ENCODE measurements at regions not wholly inside any gene's neighbourhood (a gene's known extent, or its start where the extent isn't known, plus 50 kb on each side); places are given as distances from the start of the nearest gene placed in this dataset.

DNA sequence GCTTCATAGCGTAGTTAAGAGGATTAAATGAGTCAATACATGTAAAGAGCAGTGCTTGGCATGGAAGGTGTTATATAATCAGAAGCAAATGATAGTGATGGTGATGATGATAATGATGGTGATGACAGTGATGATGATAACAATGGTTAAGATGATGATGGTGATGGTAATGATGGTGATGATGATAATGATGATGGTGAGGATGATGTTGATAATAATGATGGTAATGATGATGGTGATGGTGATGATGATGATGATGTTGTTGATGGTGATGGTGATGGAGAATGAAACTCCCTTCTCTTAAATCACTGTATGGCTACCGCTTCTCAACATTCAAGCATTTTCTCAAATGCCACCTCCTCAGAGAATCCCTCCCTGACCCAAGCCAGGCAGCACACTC is 190.5 kb downstream of the TMEM132E start:
- CTCF ChIA-PET: interaction anchor here (1.2 kb wide), 1 partner anchor 17 kb away, joined by 3 read pairs; no protein-coding TSS in a partner anchor

DNA sequence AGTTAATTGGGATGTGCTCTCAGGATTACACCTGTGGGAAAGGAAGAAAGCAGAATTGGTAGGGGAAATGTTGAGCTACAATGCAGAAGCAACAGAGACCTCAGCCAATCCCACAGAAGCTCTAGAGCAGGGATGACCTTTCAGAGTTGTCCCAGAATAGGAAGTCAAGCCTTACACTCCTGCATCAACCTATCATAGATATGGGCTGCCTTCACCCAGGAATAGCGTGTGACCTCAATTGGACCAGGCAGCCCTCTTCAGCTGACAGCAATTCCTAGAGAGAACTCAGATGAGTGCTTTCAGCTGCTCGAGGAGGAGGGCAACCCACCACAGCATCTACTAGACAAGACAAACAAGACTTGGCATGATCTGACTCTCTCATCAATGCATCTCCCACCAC is 189.7 kb downstream of the TMEM132E start:
- Mint-ChIP-seq H3K4me3 (ENCODE audit: unreplicated experiment) (no peak overlapping the region), H3K27me3 (ENCODE audit: insufficient read depth, unreplicated experiment) (no peaks in the 10 kb centered on the region), H3K9me3 (ENCODE audit: unreplicated experiment) (peaks cover 34% of the 10 kb centered on the region), H3K27ac (ENCODE audit: low read depth, unreplicated experiment) (no peak overlapping the region), H3K36me3 (ENCODE audit: insufficient read depth, unreplicated experiment) (no peaks in the 10 kb centered on the region), H3K4me1 (ENCODE audit: insufficient read depth, unreplicated experiment) (no peaks in the 10 kb centered on the region)
- TF ChIP-seq, protein P1, sequence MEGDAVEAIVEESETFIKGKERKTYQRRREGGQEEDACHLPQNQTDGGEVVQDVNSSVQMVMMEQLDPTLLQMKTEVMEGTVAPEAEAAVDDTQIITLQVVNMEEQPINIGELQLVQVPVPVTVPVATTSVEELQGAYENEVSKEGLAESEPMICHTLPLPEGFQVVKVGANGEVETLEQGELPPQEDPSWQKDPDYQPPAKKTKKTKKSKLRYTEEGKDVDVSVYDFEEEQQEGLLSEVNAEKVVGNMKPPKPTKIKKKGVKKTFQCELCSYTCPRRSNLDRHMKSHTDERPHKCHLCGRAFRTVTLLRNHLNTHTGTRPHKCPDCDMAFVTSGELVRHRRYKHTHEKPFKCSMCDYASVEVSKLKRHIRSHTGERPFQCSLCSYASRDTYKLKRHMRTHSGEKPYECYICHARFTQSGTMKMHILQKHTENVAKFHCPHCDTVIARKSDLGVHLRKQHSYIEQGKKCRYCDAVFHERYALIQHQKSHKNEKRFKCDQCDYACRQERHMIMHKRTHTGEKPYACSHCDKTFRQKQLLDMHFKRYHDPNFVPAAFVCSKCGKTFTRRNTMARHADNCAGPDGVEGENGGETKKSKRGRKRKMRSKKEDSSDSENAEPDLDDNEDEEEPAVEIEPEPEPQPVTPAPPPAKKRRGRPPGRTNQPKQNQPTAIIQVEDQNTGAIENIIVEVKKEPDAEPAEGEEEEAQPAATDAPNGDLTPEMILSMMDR (IDR thresholded peaks at IDR 0.05; ENCODE audit: unreplicated experiment): no peak
- ChIA-PET POLR2A (no interaction called here), CTCF (no interaction called here)
- no peak for DNase-seq (ENCODE audit: unreplicated experiment)
- BruUV-seq (replicated peaks): no TSS peak
- intact Hi-C loops (cut with micrococcal nuclease): no loop called here

More for the DNA sequence above, 190.5 kb downstream of the TMEM132E start:
- intact Hi-C loops (cut with micrococcal nuclease): no loop called here
- H3K9me3 Mint-ChIP-seq (ENCODE audit: unreplicated experiment): peaks cover 36% of the 10 kb centered on the region
- H3K4me3 Mint-ChIP-seq (ENCODE audit: unreplicated experiment): no peak overlapping the region
- POLR2A ChIA-PET: no interaction called here
- H3K27ac Mint-ChIP-seq (ENCODE audit: low read depth, unreplicated experiment): no peak overlapping the region
- TF ChIP-seq, protein P1 (IDR thresholded peaks at IDR 0.05; ENCODE audit: unreplicated experiment): no peak
- H3K4me1 Mint-ChIP-seq (ENCODE audit: insufficient read depth, unreplicated experiment): no peaks in the 10 kb centered on the region
- no peaks in the 10 kb centered on the region for H3K27me3 Mint-ChIP-seq (ENCODE audit: insufficient read depth, unreplicated experiment)
- BruUV-seq (replicated peaks): no TSS peak
- no peak for DNase-seq (ENCODE audit: unreplicated experiment)
- no peaks in the 10 kb centered on the region for H3K36me3 Mint-ChIP-seq (ENCODE audit: insufficient read depth, unreplicated experiment)

DNA sequence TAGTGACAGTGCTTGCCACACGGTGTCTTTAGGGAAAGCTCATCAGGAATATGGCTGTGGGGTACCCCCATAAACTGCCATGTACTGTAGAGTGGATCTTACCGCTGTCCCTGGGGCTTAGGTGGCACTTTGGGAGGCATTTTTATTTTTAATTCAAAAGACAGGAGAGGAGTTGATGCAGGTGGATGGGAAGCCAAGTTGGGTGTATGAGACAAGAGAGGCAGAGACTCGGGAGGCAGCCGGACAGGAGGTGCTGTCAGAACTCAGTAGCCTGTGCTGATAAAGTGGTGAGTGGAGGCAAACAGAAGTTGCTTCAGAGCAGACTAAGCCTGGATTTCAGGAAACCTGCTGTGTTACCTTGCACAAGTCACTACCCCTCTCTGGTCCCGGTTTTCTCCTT is 185.9 kb downstream of the TMEM132E start:
- Mint-ChIP-seq H3K27ac (ENCODE audit: low read depth, unreplicated experiment) (no peak overlapping the region), H3K4me1 (ENCODE audit: insufficient read depth, unreplicated experiment) (no peaks in the 10 kb centered on the region), H3K4me3 (ENCODE audit: unreplicated experiment) (no peak overlapping the region), H3K9me3 (ENCODE audit: unreplicated experiment) (peaks cover 45% of the 10 kb centered on the region), H3K36me3 (ENCODE audit: insufficient read depth, unreplicated experiment) (no peaks in the 10 kb centered on the region), H3K27me3 (ENCODE audit: insufficient read depth, unreplicated experiment) (no peaks in the 10 kb centered on the region)
- intact Hi-C loops (cut with micrococcal nuclease): no loop called here
- TF ChIP-seq, protein P1 (IDR thresholded peaks at IDR 0.05; ENCODE audit: unreplicated experiment): no peak
- ChIA-PET POLR2A (no interaction called here), CTCF (no interaction called here)
- no TSS peak for BruUV-seq (replicated peaks)
- no peak for DNase-seq (ENCODE audit: unreplicated experiment)

- H3K36me3 Mint-ChIP-seq (ENCODE audit: insufficient read depth, unreplicated experiment): no peaks in the 10 kb centered on the region
- ChIA-PET POLR2A (no interaction called here), CTCF (no interaction called here)
- intact Hi-C loops (cut with micrococcal nuclease): no loop called here
- TF ChIP-seq, protein P1 (IDR thresholded peaks at IDR 0.05; ENCODE audit: unreplicated experiment): no peak
- no TSS peak for BruUV-seq (replicated peaks)
- no peak overlapping the region for H3K27ac Mint-ChIP-seq (ENCODE audit: low read depth, unreplicated experiment)
- DNase-seq (ENCODE audit: unreplicated experiment): no peak
- peaks cover 39% of the 10 kb centered on the region for H3K9me3 Mint-ChIP-seq (ENCODE audit: unreplicated experiment)
- H3K27me3 Mint-ChIP-seq (ENCODE audit: insufficient read depth, unreplicated experiment): no peaks in the 10 kb centered on the region
- no peak overlapping the region for H3K4me3 Mint-ChIP-seq (ENCODE audit: unreplicated experiment)
- H3K4me1 Mint-ChIP-seq (ENCODE audit: insufficient read depth, unreplicated experiment): no peaks in the 10 kb centered on the region
Observed at GRCh38 chr17:34764716-34765115, 185.3 kb downstream of the TMEM132E start.

Measured in MCF 10A (cell line).